ENCODE measurements at regions not wholly inside any gene's neighbourhood (a gene's known extent, or its start where the extent isn't known, plus 50 kb on each side); places are given as distances from the start of the nearest gene placed in this dataset.

DNA sequence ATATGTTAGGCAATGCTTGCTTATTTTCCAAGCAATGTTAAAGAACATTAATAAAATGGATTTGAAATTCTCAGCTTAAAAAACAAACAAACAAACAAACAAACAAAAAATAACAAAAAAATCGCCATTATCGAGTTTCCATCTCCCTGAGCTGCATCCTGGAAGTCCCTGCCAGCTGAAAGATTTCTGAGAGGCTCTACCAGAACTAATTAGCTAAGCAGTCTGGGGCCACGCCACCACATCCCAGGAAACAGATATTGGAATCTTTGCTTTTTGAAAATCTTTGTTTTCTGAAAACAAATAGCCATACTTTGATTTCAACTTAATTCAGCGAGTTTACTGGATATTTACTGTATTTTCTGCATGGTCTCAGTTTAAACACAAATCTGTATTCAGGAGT, 143.6 kb downstream of the LSMEM1 start:
- Histone ChIP-seq H3F3A (replicated peaks; ENCODE audit: insufficient read depth) (no peaks in the 10 kb centered on the region), H3K4me1 (ENCODE audit: control insufficient read depth in 1 of 2, insufficient read depth in 2 of 2, low read depth in 1 of 2, low read length in 1 of 2) (no peaks in the 10 kb centered on the region), H3K27me3 (ENCODE audit: insufficient read depth) (no peaks in the 10 kb centered on the region), H3K4me2 (no peak overlapping the region), H3K27ac (ENCODE audit: low read depth in 2 of 2, low read length in 1 of 2) (no peak overlapping the region), H3K4me3 (ENCODE audit: low read depth in 2 of 2, low read length in 1 of 2) (no peak overlapping the region), H3K79me2 (ENCODE audit: insufficient read depth) (no peaks in the 10 kb centered on the region), H3K9me2 (no peaks in the 10 kb centered on the region), H4K20me1 (ENCODE audit: insufficient read depth) (no peaks in the 10 kb centered on the region), H2AFZ (ENCODE audit: low read depth) (no peak overlapping the region), H3K9me3 (no peaks in the 10 kb centered on the region), H3K9ac (no peak overlapping the region), H3K36me3 (replicated peaks in 1 of 2; ENCODE audit: control insufficient read depth in 1 of 2, insufficient read depth in 2 of 2, low read length in 1 of 2) (no peaks in the 10 kb centered on the region)
- CTCF ChIA-PET, result interaction anchor here (1.0 to 1.2 kb wide), 2 partner anchors 9 to 797 kb away, joined by 3 read pairs; no protein-coding TSS in a partner anchor
- POLR2A ChIA-PET, result no interaction called here
- no peak for DNase-seq
- TF ChIP-seq YY1 (IDR thresholded peaks at IDR 0.05; ENCODE audit: low read depth) (no peak), CTCF (IDR thresholded peaks at IDR 0.05) (no peak), ELF1 (IDR thresholded peaks at IDR 0.05) (no peak), RXRA (IDR thresholded peaks at IDR 0.05; ENCODE audit: borderline replicate concordance, low read depth) (no peak), GABPA (IDR thresholded peaks at IDR 0.05; ENCODE audit: low read depth) (no peak), EP300 (IDR thresholded peaks at IDR 0.05; ENCODE audit: borderline replicate concordance in 1 of 2, low read depth in 1 of 2, low read length in 1 of 2) (no peak), FOXJ3 (CRISPR knock-in tag; IDR thresholded peaks at IDR 0.05) (no peak), JUND (IDR thresholded peaks at IDR 0.05) (no peak)
- TF ChIP-seq, protein P1, sequence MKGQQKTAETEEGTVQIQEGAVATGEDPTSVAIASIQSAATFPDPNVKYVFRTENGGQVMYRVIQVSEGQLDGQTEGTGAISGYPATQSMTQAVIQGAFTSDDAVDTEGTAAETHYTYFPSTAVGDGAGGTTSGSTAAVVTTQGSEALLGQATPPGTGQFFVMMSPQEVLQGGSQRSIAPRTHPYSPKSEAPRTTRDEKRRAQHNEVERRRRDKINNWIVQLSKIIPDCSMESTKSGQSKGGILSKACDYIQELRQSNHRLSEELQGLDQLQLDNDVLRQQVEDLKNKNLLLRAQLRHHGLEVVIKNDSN (IDR thresholded peaks at IDR 0.05; ENCODE audit: borderline replicate concordance, low read depth), result no peak
- TF ChIP-seq, protein P2, sequence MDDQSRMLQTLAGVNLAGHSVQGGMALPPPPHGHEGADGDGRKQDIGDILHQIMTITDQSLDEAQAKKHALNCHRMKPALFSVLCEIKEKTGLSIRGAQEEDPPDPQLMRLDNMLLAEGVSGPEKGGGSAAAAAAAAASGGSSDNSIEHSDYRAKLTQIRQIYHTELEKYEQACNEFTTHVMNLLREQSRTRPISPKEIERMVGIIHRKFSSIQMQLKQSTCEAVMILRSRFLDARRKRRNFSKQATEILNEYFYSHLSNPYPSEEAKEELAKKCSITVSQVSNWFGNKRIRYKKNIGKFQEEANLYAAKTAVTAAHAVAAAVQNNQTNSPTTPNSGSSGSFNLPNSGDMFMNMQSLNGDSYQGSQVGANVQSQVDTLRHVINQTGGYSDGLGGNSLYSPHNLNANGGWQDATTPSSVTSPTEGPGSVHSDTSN (IDR thresholded peaks at IDR 0.05), result no peak
- 29% methylated on average over 4 of the region's 4 CpGs for WGBS (ENCODE audit: low lambda C conversion rate)

GRCh38 chr7:112630565-112630964, 149.8 kb downstream of the LSMEM1 start:
- H3K4me1 ChIP-seq (ENCODE audit: control insufficient read depth in 1 of 2, insufficient read depth in 2 of 2, low read depth in 1 of 2, low read length in 1 of 2), result no peaks in the 10 kb centered on the region; a peak in 1 of 4 replicates
- TF ChIP-seq NRF1 (IDR thresholded peaks at IDR 0.05; ENCODE audit: low read depth, low read length) (no peak), USF2 (IDR thresholded peaks at IDR 0.05; ENCODE audit: borderline replicate concordance, low read depth, low read length) (no peak), RCOR1 (IDR thresholded peaks at IDR 0.05; ENCODE audit: low read length) (no peak), CTCF (IDR thresholded peaks at IDR 0.05) (no peak), MAX (IDR thresholded peaks at IDR 0.05; ENCODE audit: low read depth) (no peak), YY1 (IDR thresholded peaks at IDR 0.05; ENCODE audit: low read depth) (no peak)
- TF ChIP-seq, protein P2 (IDR thresholded peaks at IDR 0.05), result no peak
- CTCF ChIA-PET, result interaction anchor here (1.0 kb wide), 1 partner anchor 80 kb away, joined by 3 read pairs; no protein-coding TSS in a partner anchor
- no peak overlapping the region for H3K4me2 ChIP-seq
- H3K27ac ChIP-seq (ENCODE audit: low read depth in 2 of 2, low read length in 1 of 2), result no peak overlapping the region
- H3K9ac ChIP-seq, result no peak overlapping the region
- 74% methylated on average over 1 of the region's 1 CpG for WGBS (ENCODE audit: low lambda C conversion rate)
- H3K9me3 ChIP-seq, result no peaks in the 10 kb centered on the region
- H4K20me1 ChIP-seq (ENCODE audit: insufficient read depth), result no peaks in the 10 kb centered on the region
- H3K36me3 ChIP-seq (replicated peaks in 1 of 2; ENCODE audit: control insufficient read depth in 1 of 2, insufficient read depth in 2 of 2, low read length in 1 of 2), result no peaks in the 10 kb centered on the region
- no peaks in the 10 kb centered on the region for H3K79me2 ChIP-seq (ENCODE audit: insufficient read depth)
- H3K9me2 ChIP-seq, result no peaks in the 10 kb centered on the region
- no peak for DNase-seq
- peak overlapping the region; percentile 45; the same call in 1 of the 2 replicates for H2AFZ ChIP-seq (ENCODE audit: low read depth)
- no peaks in the 10 kb centered on the region for H3K27me3 ChIP-seq (ENCODE audit: insufficient read depth)
- H3K4me3 ChIP-seq (ENCODE audit: low read depth in 2 of 2, low read length in 1 of 2), result no peak overlapping the region
- POLR2A ChIA-PET, result no interaction called here
- H3F3A ChIP-seq (replicated peaks; ENCODE audit: insufficient read depth), result peaks cover 4% of the 10 kb centered on the region

Measured in SK-N-SH (cell line).